ENCODE measurements at regions not wholly inside any gene's neighbourhood (a gene's known extent, or its start where the extent isn't known, plus 50 kb on each side); places are given as distances from the start of the nearest gene placed in this dataset.

- H3K36me3 ChIP-seq = no peaks in the 10 kb centered on the region
- no peaks in the 10 kb centered on the region for H3K27me3 ChIP-seq
- H3K4me3 ChIP-seq = no peak overlapping the region
- H3K4me1 ChIP-seq = no peaks in the 10 kb centered on the region
- intact Hi-C loops (cut with DNase I; ENCODE audit: low total_unique reads) (no loop called here), in situ Hi-C loops (cut with MboI; ENCODE audit: low pct_ligation_motif_present in 1 of 4, low pct_unique_long_range_greater_than_20kb in 1 of 4, low sequenced_read_pairs in 3 of 4) (no loop called here)
- no peak for DNase-seq
- H3K9me3 ChIP-seq = no peaks in the 10 kb centered on the region
- no peak overlapping the region for H3K27ac ChIP-seq
- TF ChIP-seq EP300 (IDR thresholded peaks at IDR 0.05; ENCODE audit: low read depth) = no peak
- no peak for TF ChIP-seq POLR2A (IDR thresholded peaks at IDR 0.05)
- no peak for TF ChIP-seq POLR2AphosphoS5 (IDR thresholded peaks at IDR 0.05)
Measured at GRCh38 chr10:106401967-106402366, 762.5 kb downstream of the SORCS1 start.

GRCh38 chr10:106401161-106401560 lies 763.3 kb downstream of the SORCS1 start:
- DNase-seq = no peak
- no peak for TF ChIP-seq POLR2A (IDR thresholded peaks at IDR 0.05)
- no peak for TF ChIP-seq CTCF (IDR thresholded peaks at IDR 0.05)
- no peak for TF ChIP-seq EP300 (IDR thresholded peaks at IDR 0.05; ENCODE audit: low read depth)
- TF ChIP-seq POLR2AphosphoS5 (IDR thresholded peaks at IDR 0.05) = no peak
- Histone ChIP-seq H3K27ac (no peak overlapping the region), H3K4me1 (no peaks in the 10 kb centered on the region), H3K9me3 (no peaks in the 10 kb centered on the region), H3K4me3 (no peak overlapping the region), H3K36me3 (no peaks in the 10 kb centered on the region), H3K27me3 (no peaks in the 10 kb centered on the region)
- intact Hi-C loops (cut with DNase I; ENCODE audit: low total_unique reads) (no loop called here), in situ Hi-C loops (cut with MboI; ENCODE audit: low pct_ligation_motif_present in 1 of 4, low pct_unique_long_range_greater_than_20kb in 1 of 4, low sequenced_read_pairs in 3 of 4) (no loop called here)

- in situ Hi-C loops (cut with MboI; ENCODE audit: low pct_ligation_motif_present in 1 of 4, low pct_unique_long_range_greater_than_20kb in 1 of 4, low sequenced_read_pairs in 3 of 4) (no loop called here), intact Hi-C loops (cut with DNase I; ENCODE audit: low total_unique reads) (no loop called here)
- Histone ChIP-seq H3K4me1 (no peaks in the 10 kb centered on the region), H3K4me3 (no peak overlapping the region), H3K36me3 (no peaks in the 10 kb centered on the region), H3K9me3 (no peaks in the 10 kb centered on the region), H3K27ac (no peak overlapping the region), H3K27me3 (no peaks in the 10 kb centered on the region)
- no peak for DNase-seq
- TF ChIP-seq POLR2A (IDR thresholded peaks at IDR 0.05) (no peak), CTCF (IDR thresholded peaks at IDR 0.05) (no peak), EP300 (IDR thresholded peaks at IDR 0.05; ENCODE audit: low read depth) (no peak), POLR2AphosphoS5 (IDR thresholded peaks at IDR 0.05) (no peak)
- WGBS, 2 donors (ENCODE audit: low coverage in 1 of 2) = 71 to 82% methylated on average over 4 of the region's 4 CpGs
Measured at GRCh38 chr10:106399112-106399511, 765.4 kb downstream of the SORCS1 start.

GRCh38 chr10:106396192-106396591 lies 768.3 kb downstream of the SORCS1 start:
- Histone ChIP-seq H3K9me3 (no peaks in the 10 kb centered on the region), H3K27ac (no peak overlapping the region), H3K27me3 (no peaks in the 10 kb centered on the region), H3K4me3 (no peak overlapping the region), H3K36me3 (no peaks in the 10 kb centered on the region), H3K4me1 (no peaks in the 10 kb centered on the region)
- intact Hi-C loops (cut with DNase I; ENCODE audit: low total_unique reads) = no loop called here
- no peak for TF ChIP-seq POLR2A (IDR thresholded peaks at IDR 0.05)
- no peak for TF ChIP-seq EP300 (IDR thresholded peaks at IDR 0.05; ENCODE audit: low read depth)
- TF ChIP-seq CTCF (IDR thresholded peaks at IDR 0.05) = no peak
- TF ChIP-seq POLR2AphosphoS5 (IDR thresholded peaks at IDR 0.05) = no peak
- 62 to 78% methylated on average over 1 to 2 of the region's 2 CpGs for WGBS, 2 donors (ENCODE audit: low coverage in 1 of 2)
- in situ Hi-C loops (cut with MboI; ENCODE audit: low pct_ligation_motif_present in 1 of 4, low pct_unique_long_range_greater_than_20kb in 1 of 4, low sequenced_read_pairs in 3 of 4) = no loop called here
- no peak for DNase-seq

GRCh38 chr10:106395041-106395749 lies 769.3 kb downstream of the SORCS1 start:
- in situ Hi-C loops (cut with MboI; ENCODE audit: low pct_ligation_motif_present in 1 of 4, low pct_unique_long_range_greater_than_20kb in 1 of 4, low sequenced_read_pairs in 3 of 4) (no loop called here), intact Hi-C loops (cut with DNase I; ENCODE audit: low total_unique reads) (no loop called here)
- no peak for DNase-seq
- Histone ChIP-seq H3K27me3 (no peaks in the 10 kb centered on the region), H3K36me3 (no peaks in the 10 kb centered on the region), H3K27ac (no peak overlapping the region), H3K4me3 (no peak overlapping the region), H3K4me1 (no peaks in the 10 kb centered on the region), H3K9me3 (no peaks in the 10 kb centered on the region)
- WGBS, 2 donors (ENCODE audit: low coverage in 1 of 2) = 68 to 100% methylated on average over 2 to 3 of the region's 3 CpGs
- TF ChIP-seq EP300 (IDR thresholded peaks at IDR 0.05; ENCODE audit: low read depth) (no peak), CTCF (IDR thresholded peaks at IDR 0.05) (no peak), POLR2AphosphoS5 (IDR thresholded peaks at IDR 0.05) (no peak), POLR2A (IDR thresholded peaks at IDR 0.05) (no peak)
